ENCODE measurements at regions not wholly inside any gene's neighbourhood (a gene's known extent, or its start where the extent isn't known, plus 50 kb on each side); places are given as distances from the start of the nearest gene placed in this dataset.

- no peak overlapping the region for H3K4me3 ChIP-seq (ENCODE audit: low read length)
- H2AFZ ChIP-seq (ENCODE audit: low read depth, low read length), result no peak overlapping the region
- no peak for TF ChIP-seq EZH2 (IDR thresholded peaks at IDR 0.05; ENCODE audit: borderline replicate concordance, insufficient read depth, low read length, poor library complexity, severe bottlenecking)
- H3K9ac ChIP-seq (ENCODE audit: low read length), result no peak overlapping the region
- H3K27ac ChIP-seq (ENCODE audit: low read length), result no peak overlapping the region
- H3K27me3 ChIP-seq (ENCODE audit: insufficient read depth, low read depth, low read length), result no peaks in the 10 kb centered on the region
- no peaks in the 10 kb centered on the region for H4K20me1 ChIP-seq (ENCODE audit: insufficient read depth)
- peaks cover under 1% of the 10 kb centered on the region for H3K9me3 ChIP-seq (ENCODE audit: low read length)
- H3K36me3 ChIP-seq (ENCODE audit: insufficient read depth, low read length), result no peaks in the 10 kb centered on the region
- no peaks in the 10 kb centered on the region for H3F3A ChIP-seq (ENCODE audit: insufficient read depth, low read length, poor library complexity, severe bottlenecking)
- no peaks in the 10 kb centered on the region for H3K79me2 ChIP-seq (replicated peaks; ENCODE audit: insufficient read depth, low read length)
- H3K9me2 ChIP-seq (ENCODE audit: insufficient read depth, low read length), result no peaks in the 10 kb centered on the region
- no peak overlapping the region for H3K4me2 ChIP-seq (ENCODE audit: low read length)
Observed at GRCh38 chr18:78517973-78518372, 461.6 kb upstream of the SALL3 start.

DNA sequence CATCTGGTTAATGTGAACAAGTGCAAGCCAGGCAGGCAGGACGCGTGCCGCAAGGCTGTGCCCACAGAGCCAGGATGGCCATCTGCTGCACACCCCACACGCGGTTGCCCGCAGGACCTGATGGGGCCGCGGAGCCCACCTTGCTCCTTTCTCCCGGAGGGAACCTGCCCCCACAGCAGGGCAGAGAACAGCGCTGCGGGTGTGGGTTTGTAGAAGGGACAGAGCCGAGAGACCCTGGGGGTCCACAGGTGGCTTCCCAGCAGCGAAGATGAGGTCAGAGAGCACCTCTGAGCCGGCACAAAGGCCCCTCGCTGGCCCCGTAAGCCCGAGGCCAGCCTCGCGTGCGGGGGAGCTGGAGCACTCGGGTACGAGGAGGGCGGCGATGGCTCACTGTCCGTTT is 460.8 kb upstream of the SALL3 start:
- Histone ChIP-seq H3K4me3 (ENCODE audit: low read length) (no peak overlapping the region), H3K27me3 (ENCODE audit: insufficient read depth, low read depth, low read length) (no peaks in the 10 kb centered on the region), H3K79me2 (replicated peaks; ENCODE audit: insufficient read depth, low read length) (no peaks in the 10 kb centered on the region), H4K20me1 (ENCODE audit: insufficient read depth) (no peaks in the 10 kb centered on the region), H3K27ac (ENCODE audit: low read length) (no peak overlapping the region), H3K9ac (ENCODE audit: low read length) (no peak overlapping the region), H3F3A (ENCODE audit: insufficient read depth, low read length, poor library complexity, severe bottlenecking) (no peaks in the 10 kb centered on the region), H2AFZ (ENCODE audit: low read depth, low read length) (no peak overlapping the region), H3K9me3 (ENCODE audit: low read length) (peaks cover 3% of the 10 kb centered on the region), H3K9me2 (ENCODE audit: insufficient read depth, low read length) (no peaks in the 10 kb centered on the region), H3K36me3 (ENCODE audit: insufficient read depth, low read length) (no peaks in the 10 kb centered on the region), H3K4me2 (ENCODE audit: low read length) (no peak overlapping the region)
- TF ChIP-seq, protein P1, sequence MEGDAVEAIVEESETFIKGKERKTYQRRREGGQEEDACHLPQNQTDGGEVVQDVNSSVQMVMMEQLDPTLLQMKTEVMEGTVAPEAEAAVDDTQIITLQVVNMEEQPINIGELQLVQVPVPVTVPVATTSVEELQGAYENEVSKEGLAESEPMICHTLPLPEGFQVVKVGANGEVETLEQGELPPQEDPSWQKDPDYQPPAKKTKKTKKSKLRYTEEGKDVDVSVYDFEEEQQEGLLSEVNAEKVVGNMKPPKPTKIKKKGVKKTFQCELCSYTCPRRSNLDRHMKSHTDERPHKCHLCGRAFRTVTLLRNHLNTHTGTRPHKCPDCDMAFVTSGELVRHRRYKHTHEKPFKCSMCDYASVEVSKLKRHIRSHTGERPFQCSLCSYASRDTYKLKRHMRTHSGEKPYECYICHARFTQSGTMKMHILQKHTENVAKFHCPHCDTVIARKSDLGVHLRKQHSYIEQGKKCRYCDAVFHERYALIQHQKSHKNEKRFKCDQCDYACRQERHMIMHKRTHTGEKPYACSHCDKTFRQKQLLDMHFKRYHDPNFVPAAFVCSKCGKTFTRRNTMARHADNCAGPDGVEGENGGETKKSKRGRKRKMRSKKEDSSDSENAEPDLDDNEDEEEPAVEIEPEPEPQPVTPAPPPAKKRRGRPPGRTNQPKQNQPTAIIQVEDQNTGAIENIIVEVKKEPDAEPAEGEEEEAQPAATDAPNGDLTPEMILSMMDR (IDR thresholded peaks at IDR 0.05; ENCODE audit: poor library complexity, severe bottlenecking), result no peak
- TF ChIP-seq POLR2AphosphoS5 (IDR thresholded peaks at IDR 0.05) (no peak), EZH2 (IDR thresholded peaks at IDR 0.05; ENCODE audit: borderline replicate concordance, insufficient read depth, low read length, poor library complexity, severe bottlenecking) (no peak), RAD21 (conservative IDR thresholded peaks at IDR 0.05) (no peak), EP300 (conservative IDR thresholded peaks at IDR 0.05; ENCODE audit: poor library complexity, severe bottlenecking) (no peak), MXI1 (conservative IDR thresholded peaks at IDR 0.05; ENCODE audit: poor library complexity, severe bottlenecking) (no peak), TAF1 (IDR thresholded peaks at IDR 0.05; ENCODE audit: low read depth) (no peak), SMC3 (conservative IDR thresholded peaks at IDR 0.05; ENCODE audit: poor library complexity) (no peak)
- TF ChIP-seq, protein P2, sequence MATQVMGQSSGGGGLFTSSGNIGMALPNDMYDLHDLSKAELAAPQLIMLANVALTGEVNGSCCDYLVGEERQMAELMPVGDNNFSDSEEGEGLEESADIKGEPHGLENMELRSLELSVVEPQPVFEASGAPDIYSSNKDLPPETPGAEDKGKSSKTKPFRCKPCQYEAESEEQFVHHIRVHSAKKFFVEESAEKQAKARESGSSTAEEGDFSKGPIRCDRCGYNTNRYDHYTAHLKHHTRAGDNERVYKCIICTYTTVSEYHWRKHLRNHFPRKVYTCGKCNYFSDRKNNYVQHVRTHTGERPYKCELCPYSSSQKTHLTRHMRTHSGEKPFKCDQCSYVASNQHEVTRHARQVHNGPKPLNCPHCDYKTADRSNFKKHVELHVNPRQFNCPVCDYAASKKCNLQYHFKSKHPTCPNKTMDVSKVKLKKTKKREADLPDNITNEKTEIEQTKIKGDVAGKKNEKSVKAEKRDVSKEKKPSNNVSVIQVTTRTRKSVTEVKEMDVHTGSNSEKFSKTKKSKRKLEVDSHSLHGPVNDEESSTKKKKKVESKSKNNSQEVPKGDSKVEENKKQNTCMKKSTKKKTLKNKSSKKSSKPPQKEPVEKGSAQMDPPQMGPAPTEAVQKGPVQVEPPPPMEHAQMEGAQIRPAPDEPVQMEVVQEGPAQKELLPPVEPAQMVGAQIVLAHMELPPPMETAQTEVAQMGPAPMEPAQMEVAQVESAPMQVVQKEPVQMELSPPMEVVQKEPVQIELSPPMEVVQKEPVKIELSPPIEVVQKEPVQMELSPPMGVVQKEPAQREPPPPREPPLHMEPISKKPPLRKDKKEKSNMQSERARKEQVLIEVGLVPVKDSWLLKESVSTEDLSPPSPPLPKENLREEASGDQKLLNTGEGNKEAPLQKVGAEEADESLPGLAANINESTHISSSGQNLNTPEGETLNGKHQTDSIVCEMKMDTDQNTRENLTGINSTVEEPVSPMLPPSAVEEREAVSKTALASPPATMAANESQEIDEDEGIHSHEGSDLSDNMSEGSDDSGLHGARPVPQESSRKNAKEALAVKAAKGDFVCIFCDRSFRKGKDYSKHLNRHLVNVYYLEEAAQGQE (IDR thresholded peaks at IDR 0.05; ENCODE audit: borderline replicate concordance), result no peak
